Osteocyte (in vitro differentiated cells): ENCODE measurements at regions not wholly inside any gene's neighbourhood (a gene's known extent, or its start where the extent isn't known, plus 50 kb on each side); places are given as distances from the start of the nearest gene placed in this dataset.

Experiments used
- DNase-seq: peaks from one replicate; pipeline ENCODE4 v3.0.0; 2021; ENCODE audit warnings: mixed read lengths; ENCODE audit not compliant: unreplicated experiment; ENCODE audit errors: extremely low spot score
- H3K27ac Mint-ChIP-seq: one replicate; pipeline ENCODE4 v1.8.0; 2021; ENCODE audit warnings: mild to moderate bottlenecking, mixed read lengths; ENCODE audit not compliant: unreplicated experiment
- H3K27me3 Mint-ChIP-seq: one replicate; pipeline ENCODE4 v1.8.0; 2021; ENCODE audit warnings: mixed read lengths; ENCODE audit not compliant: unreplicated experiment
- H3K36me3 Mint-ChIP-seq: one replicate; pipeline ENCODE4 v1.8.0; 2021; ENCODE audit warnings: mixed read lengths; ENCODE audit not compliant: unreplicated experiment
- H3K4me1 Mint-ChIP-seq: one replicate; pipeline ENCODE4 v1.8.0; 2021; ENCODE audit warnings: mixed read lengths; ENCODE audit not compliant: unreplicated experiment
- H3K4me3 Mint-ChIP-seq: one replicate; pipeline ENCODE4 v1.8.0; 2021; ENCODE audit warnings: mild to moderate bottlenecking, moderate library complexity, mixed read lengths; ENCODE audit not compliant: unreplicated experiment
- H3K9me3 Mint-ChIP-seq: one replicate; pipeline ENCODE4 v1.8.0; 2021; ENCODE audit warnings: mixed read lengths; ENCODE audit not compliant: unreplicated experiment
- CTCF ChIP-seq: fragments of 200-600 bp; sonication (generic); IDR thresholded peaks from 2 replicates; pipeline ENCODE4 v1.5.0; 2021; ENCODE audit warnings: antibody characterized with exemption, mild to moderate bottlenecking, moderate library complexity

- Mint-ChIP-seq H3K27me3 (no peaks in the 10 kb centered on the region), H3K9me3 (no peaks in the 10 kb centered on the region), H3K4me1 (peaks cover 2% of the 10 kb centered on the region), H3K4me3 (no peak overlapping the region), H3K27ac (no peak overlapping the region), H3K36me3 (no peaks in the 10 kb centered on the region)
- no peak for TF ChIP-seq CTCF
- DNase-seq: no peak
Measured at GRCh38 chr4:126172126-126172525, 857.4 kb downstream of the FAT4 start.

- DNase-seq: no peak
- TF ChIP-seq CTCF: no peak
- Mint-ChIP-seq H3K4me3 (no peak overlapping the region), H3K27me3 (no peaks in the 10 kb centered on the region), H3K36me3 (no peaks in the 10 kb centered on the region), H3K9me3 (no peaks in the 10 kb centered on the region), H3K4me1 (no peaks in the 10 kb centered on the region), H3K27ac (no peak overlapping the region)
Measured at GRCh38 chr4:126174627-126175026, 859.9 kb downstream of the FAT4 start.

- Mint-ChIP-seq H3K4me1 (no peaks in the 10 kb centered on the region), H3K27ac (no peak overlapping the region), H3K9me3 (no peaks in the 10 kb centered on the region), H3K4me3 (no peak overlapping the region), H3K27me3 (no peaks in the 10 kb centered on the region), H3K36me3 (no peaks in the 10 kb centered on the region)
- TF ChIP-seq CTCF: no peak
- DNase-seq: no peak
Measured at GRCh38 chr4:126180642-126181041, 865.9 kb downstream of the FAT4 start.

- Mint-ChIP-seq H3K27ac (no peak overlapping the region), H3K4me1 (no peaks in the 10 kb centered on the region), H3K4me3 (no peak overlapping the region), H3K27me3 (no peaks in the 10 kb centered on the region), H3K9me3 (no peaks in the 10 kb centered on the region), H3K36me3 (no peaks in the 10 kb centered on the region)
- no peak for DNase-seq
- no peak for TF ChIP-seq CTCF
Measured at GRCh38 chr4:126182336-126182735, 867.6 kb downstream of the FAT4 start.

- no peaks in the 10 kb centered on the region for H3K27me3 Mint-ChIP-seq
- no peaks in the 10 kb centered on the region for H3K9me3 Mint-ChIP-seq
- no peaks in the 10 kb centered on the region for H3K4me1 Mint-ChIP-seq
Measured at GRCh38 chr4:126182786-126183185, 868.0 kb downstream of the FAT4 start.

More at GRCh38 chr4:126182786-126183185, 868.0 kb downstream of the FAT4 start:
- H3K4me3 Mint-ChIP-seq: no peak overlapping the region
- H3K27ac Mint-ChIP-seq: no peak overlapping the region
- DNase-seq: no peak
- no peaks in the 10 kb centered on the region for H3K36me3 Mint-ChIP-seq
- no peak for TF ChIP-seq CTCF
